Neutrophil (primary cell): ENCODE measurements at regions not wholly inside any gene's neighbourhood (a gene's known extent, or its start where the extent isn't known, plus 50 kb on each side); places are given as distances from the start of the nearest gene placed in this dataset.

Experiments
- H3K27ac ChIP-seq: fragments of 200-600 bp; sonication (generic); 2 replicates; pipeline ENCODE4 v1.5.1; 2016; ENCODE audit warnings: mild to moderate bottlenecking, moderate library complexity
- H3K27me3 ChIP-seq: fragments of 200-600 bp; sonication (generic); 2 replicates; pipeline ENCODE4 v1.6.0; 2016; ENCODE audit warnings: mild to moderate bottlenecking
- H3K36me3 ChIP-seq: fragments of 200-600 bp; sonication (generic); 2 replicates; pipeline ENCODE4 v1.5.1; 2017
- H3K4me1 ChIP-seq, 2 experiments: fragments of 200-600 bp in 1 of 2; sonication (generic) in 1 of 2; 1 replicate in 1 of 2; 2 replicates in 1 of 2; pipeline versions ENCODE4 v1.5.1 to v1.6.1; 2013 to 2016; ENCODE audit warnings: low read depth in 1 of 2, low read length in 1 of 2, mild to moderate bottlenecking in 1 of 2, moderate library complexity in 1 of 2; ENCODE audit not compliant: control insufficient read depth in 1 of 2, insufficient read depth in 1 of 2
- H3K4me3 ChIP-seq, 2 experiments: fragments of 200-600 bp in 1 of 2; sonication (generic) in 1 of 2; 1 replicate in 1 of 2; 2 replicates in 1 of 2; pipeline ENCODE4 v1.5.1; 2013 to 2016; ENCODE audit warnings: low read depth in 1 of 2, low read length in 1 of 2, mild to moderate bottlenecking in 1 of 2, moderate library complexity in 1 of 2
- H3K9me3 ChIP-seq: fragments of 200-600 bp; sonication (generic); 2 replicates; pipeline ENCODE4 v1.5.1; 2016
- TF ChIP-seq, protein P1 (sequence below): fragments of 200-600 bp; sonication (generic); IDR thresholded peaks from 2 replicates; pipeline ENCODE4 v1.5.1; 2016; ENCODE audit warnings: antibody characterized with exemption

DNA sequence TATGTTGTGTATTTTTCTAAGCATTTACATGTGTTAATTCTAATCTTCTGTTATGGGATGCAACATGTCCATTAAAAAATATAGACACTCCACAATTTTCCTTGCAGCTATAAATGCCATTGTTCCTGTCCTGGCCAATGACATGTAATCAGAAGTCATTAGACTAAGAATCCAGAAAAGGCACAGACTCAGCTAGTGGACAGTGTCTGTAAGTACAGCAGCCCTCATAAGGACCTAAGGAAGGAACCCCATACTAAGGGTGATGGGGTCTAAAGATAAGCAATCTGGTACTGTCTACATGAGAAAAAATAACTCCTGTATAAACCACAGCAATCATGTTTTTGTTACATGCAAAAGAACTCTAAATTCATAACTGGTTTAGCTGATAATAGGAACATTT, 115.9 kb downstream of the GPR85 start:
- Histone ChIP-seq H3K27ac (no peak overlapping the region), H3K27me3 (no peaks in the 10 kb centered on the region), H3K9me3 (no peaks in the 10 kb centered on the region), H3K36me3 (no peaks in the 10 kb centered on the region), H3K4me3 (no peak overlapping the region), H3K4me1 (no peaks in the 10 kb centered on the region)
- TF ChIP-seq, protein P1, sequence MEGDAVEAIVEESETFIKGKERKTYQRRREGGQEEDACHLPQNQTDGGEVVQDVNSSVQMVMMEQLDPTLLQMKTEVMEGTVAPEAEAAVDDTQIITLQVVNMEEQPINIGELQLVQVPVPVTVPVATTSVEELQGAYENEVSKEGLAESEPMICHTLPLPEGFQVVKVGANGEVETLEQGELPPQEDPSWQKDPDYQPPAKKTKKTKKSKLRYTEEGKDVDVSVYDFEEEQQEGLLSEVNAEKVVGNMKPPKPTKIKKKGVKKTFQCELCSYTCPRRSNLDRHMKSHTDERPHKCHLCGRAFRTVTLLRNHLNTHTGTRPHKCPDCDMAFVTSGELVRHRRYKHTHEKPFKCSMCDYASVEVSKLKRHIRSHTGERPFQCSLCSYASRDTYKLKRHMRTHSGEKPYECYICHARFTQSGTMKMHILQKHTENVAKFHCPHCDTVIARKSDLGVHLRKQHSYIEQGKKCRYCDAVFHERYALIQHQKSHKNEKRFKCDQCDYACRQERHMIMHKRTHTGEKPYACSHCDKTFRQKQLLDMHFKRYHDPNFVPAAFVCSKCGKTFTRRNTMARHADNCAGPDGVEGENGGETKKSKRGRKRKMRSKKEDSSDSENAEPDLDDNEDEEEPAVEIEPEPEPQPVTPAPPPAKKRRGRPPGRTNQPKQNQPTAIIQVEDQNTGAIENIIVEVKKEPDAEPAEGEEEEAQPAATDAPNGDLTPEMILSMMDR = no peak

DNA sequence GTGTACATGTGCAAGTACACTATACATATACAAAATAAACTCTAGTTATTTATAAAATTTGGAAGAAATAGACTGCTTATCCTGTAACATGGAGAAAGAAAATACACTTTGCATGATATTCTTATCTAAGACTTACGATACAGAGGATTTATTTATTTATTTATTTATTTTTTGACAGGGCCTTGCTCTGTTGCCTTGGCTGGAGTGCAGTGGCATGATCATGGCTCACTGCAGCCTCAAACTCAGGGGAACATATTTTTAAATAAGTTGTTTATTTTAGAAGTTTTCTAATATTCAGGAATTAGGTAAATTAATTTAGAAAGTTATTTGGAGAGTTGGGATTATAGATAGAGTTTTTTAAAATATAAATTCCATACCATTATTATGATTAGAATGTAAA, 116.7 kb downstream of the GPR85 start:
- H3K36me3 ChIP-seq = no peaks in the 10 kb centered on the region
- H3K27me3 ChIP-seq = no peaks in the 10 kb centered on the region
- TF ChIP-seq, protein P1 = no peak
- H3K4me1 ChIP-seq = no peaks in the 10 kb centered on the region
- no peak overlapping the region for H3K4me3 ChIP-seq
- no peak overlapping the region for H3K27ac ChIP-seq
- no peaks in the 10 kb centered on the region for H3K9me3 ChIP-seq

DNA sequence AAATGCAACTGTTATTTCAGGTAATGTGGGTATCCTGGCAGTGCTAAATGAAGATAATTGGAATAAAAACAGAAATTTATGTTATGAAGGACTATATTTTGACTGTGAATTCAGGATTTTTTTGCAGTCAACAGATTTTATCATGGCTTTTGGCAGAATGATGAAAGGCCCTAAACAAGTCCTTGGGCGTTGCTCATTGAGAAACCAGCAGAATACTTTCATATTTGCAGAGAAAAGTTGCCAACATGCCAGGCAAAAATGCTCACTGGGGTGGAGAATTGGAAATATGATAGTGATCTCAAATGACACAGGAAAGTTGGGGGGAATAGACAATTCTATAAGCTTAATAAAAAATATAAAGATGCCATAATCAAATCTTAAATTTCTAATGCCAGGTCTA, 121.1 kb downstream of the GPR85 start:
- Histone ChIP-seq H3K4me3 (no peak overlapping the region), H3K27ac (no peak overlapping the region), H3K9me3 (no peaks in the 10 kb centered on the region), H3K27me3 (no peaks in the 10 kb centered on the region), H3K4me1 (no peaks in the 10 kb centered on the region), H3K36me3 (no peaks in the 10 kb centered on the region)
- TF ChIP-seq, protein P1 = no peak

DNA sequence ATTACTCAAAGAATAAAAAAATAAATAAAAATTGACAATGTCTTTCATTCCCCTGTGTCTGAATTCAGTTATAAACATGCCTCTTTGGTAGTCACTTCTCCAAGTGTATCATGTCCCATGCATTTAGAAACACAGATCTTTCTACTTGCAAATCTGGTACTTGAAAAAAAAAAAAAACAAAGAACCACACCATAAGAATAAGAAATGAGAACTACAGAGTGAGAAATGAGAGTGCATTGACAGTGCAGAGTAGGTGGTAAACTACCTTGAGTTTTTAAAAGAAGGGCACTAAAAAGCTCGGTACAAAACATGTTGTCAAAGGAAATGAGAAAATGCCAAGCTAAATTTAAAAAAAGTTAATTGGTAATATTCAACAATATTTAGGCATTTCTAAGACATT, 123.0 kb downstream of the GPR85 start:
- TF ChIP-seq, protein P1 = no peak
- H3K36me3 ChIP-seq = no peaks in the 10 kb centered on the region
- no peaks in the 10 kb centered on the region for H3K9me3 ChIP-seq
- no peak overlapping the region for H3K4me3 ChIP-seq
- no peaks in the 10 kb centered on the region for H3K4me1 ChIP-seq
- no peaks in the 10 kb centered on the region for H3K27me3 ChIP-seq
- no peak overlapping the region for H3K27ac ChIP-seq

DNA sequence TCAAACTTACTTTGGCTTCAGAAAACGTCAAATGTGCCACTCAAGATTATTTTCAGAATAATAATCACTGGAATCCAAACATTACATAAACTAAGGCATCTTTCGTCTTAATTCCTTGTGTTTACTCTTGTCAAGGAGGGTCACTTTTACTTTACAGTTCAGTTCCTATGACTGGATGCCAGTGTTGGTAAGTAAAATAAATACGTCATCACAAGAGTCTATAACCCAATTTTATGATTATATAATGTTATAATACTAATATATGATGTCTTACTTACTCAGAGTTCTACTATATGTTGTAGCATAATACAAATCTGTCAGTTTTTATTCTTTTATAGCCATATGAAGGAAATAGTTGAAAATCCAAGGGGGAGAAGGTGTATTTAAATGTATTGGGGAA, 123.8 kb downstream of the GPR85 start:
- Histone ChIP-seq H3K27me3 (no peaks in the 10 kb centered on the region), H3K4me3 (no peak overlapping the region), H3K27ac (no peak overlapping the region), H3K36me3 (no peaks in the 10 kb centered on the region), H3K4me1 (no peaks in the 10 kb centered on the region), H3K9me3 (no peaks in the 10 kb centered on the region)
- TF ChIP-seq, protein P1 = no peak

DNA sequence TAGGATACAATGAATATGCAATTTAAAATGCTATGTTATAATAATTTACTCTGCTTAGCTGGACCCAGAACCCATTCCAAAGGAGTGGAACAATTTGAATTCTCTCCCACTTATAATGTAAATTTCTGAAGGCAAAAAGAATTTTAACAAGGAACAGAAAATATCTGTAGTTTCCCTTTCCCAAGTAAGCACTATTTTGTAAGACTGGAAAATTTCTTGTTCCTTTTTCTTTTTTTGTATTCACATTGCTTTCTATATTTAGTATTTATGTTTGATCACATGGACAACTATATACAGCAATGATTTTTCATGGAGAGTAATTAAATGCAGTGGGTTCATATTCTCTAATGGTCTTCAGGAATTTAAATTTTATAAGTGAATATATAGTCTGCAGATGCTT, 127.4 kb downstream of the GPR85 start:
- TF ChIP-seq, protein P1 = no peak
- Histone ChIP-seq H3K36me3 (no peaks in the 10 kb centered on the region), H3K9me3 (no peaks in the 10 kb centered on the region), H3K27me3 (no peaks in the 10 kb centered on the region), H3K4me3 (no peak overlapping the region), H3K4me1 (no peaks in the 10 kb centered on the region), H3K27ac (no peak overlapping the region)
